Neural crest cell (in vitro differentiated cells): ENCODE measurements at regions not wholly inside any gene's neighbourhood (a gene's known extent, or its start where the extent isn't known, plus 50 kb on each side); places are given as distances from the start of the nearest gene placed in this dataset.
A peak's percentile ranks its signal among the peaks of the same experiment; 100 is the strongest.
"Not testable (repeated sequence)": the region's sequence is repeated elsewhere in the genome, so short reads cannot be mapped to it uniquely, and the experiment has no call there.

Experiments
- DNase-seq: peaks from one replicate; pipeline ENCODE4 v3.0.0; 2021; ENCODE audit warnings: low read depth, mixed read lengths, low spot score
- H3K27ac Mint-ChIP-seq: one replicate; pipeline ENCODE4 v1.8.0; 2021; ENCODE audit warnings: mild to moderate bottlenecking, mixed read lengths; ENCODE audit not compliant: unreplicated experiment
- H3K27me3 Mint-ChIP-seq: 2 replicates; pipeline ENCODE4 v1.8.0; 2021; ENCODE audit warnings: low read depth, mild to moderate bottlenecking, mixed read lengths
- H3K36me3 Mint-ChIP-seq: 2 replicates; pipeline ENCODE4 v1.8.0; 2021; ENCODE audit warnings: low read depth, mild to moderate bottlenecking, mixed read lengths
- H3K4me1 Mint-ChIP-seq: 2 replicates; pipeline ENCODE4 v1.8.0; 2021; ENCODE audit warnings: mixed read lengths
- H3K4me3 Mint-ChIP-seq: one replicate; pipeline ENCODE4 v1.8.0; 2021; ENCODE audit warnings: mild to moderate bottlenecking, mixed read lengths
- H3K9me3 Mint-ChIP-seq: 2 replicates; pipeline ENCODE4 v1.8.0; 2021; ENCODE audit warnings: mixed read lengths
- TF ChIP-seq, protein P1 (sequence below): fragments of 200-600 bp; sonication (generic); conservative IDR thresholded peaks from 2 replicates; pipeline ENCODE4 v1.5.0; 2021; ENCODE audit warnings: antibody characterized with exemption, mild to moderate bottlenecking

- H3K4me3 Mint-ChIP-seq = no peak overlapping the region
Measured at GRCh38 chr3:182327196-182327681, 466.1 kb upstream of the ATP11B start.

GRCh38 chr3:182330646-182331045 lies 462.7 kb upstream of the ATP11B start:
- TF ChIP-seq, protein P1, sequence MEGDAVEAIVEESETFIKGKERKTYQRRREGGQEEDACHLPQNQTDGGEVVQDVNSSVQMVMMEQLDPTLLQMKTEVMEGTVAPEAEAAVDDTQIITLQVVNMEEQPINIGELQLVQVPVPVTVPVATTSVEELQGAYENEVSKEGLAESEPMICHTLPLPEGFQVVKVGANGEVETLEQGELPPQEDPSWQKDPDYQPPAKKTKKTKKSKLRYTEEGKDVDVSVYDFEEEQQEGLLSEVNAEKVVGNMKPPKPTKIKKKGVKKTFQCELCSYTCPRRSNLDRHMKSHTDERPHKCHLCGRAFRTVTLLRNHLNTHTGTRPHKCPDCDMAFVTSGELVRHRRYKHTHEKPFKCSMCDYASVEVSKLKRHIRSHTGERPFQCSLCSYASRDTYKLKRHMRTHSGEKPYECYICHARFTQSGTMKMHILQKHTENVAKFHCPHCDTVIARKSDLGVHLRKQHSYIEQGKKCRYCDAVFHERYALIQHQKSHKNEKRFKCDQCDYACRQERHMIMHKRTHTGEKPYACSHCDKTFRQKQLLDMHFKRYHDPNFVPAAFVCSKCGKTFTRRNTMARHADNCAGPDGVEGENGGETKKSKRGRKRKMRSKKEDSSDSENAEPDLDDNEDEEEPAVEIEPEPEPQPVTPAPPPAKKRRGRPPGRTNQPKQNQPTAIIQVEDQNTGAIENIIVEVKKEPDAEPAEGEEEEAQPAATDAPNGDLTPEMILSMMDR = no peak
- Mint-ChIP-seq H3K9me3 (peaks cover 5% of the 10 kb centered on the region), H3K27me3 (no peaks in the 10 kb centered on the region), H3K27ac (no peak overlapping the region), H3K36me3 (no peaks in the 10 kb centered on the region), H3K4me3 (no peak overlapping the region), H3K4me1 (peaks cover 10% of the 10 kb centered on the region)
- DNase-seq = no peak

More at GRCh38 chr3:182327196-182327681, 466.1 kb upstream of the ATP11B start:
- TF ChIP-seq, protein P1 = no peak
- peak overlapping the region; percentile 51 for H3K27ac Mint-ChIP-seq
- peaks cover 27% of the 10 kb centered on the region for H3K4me1 Mint-ChIP-seq
- peaks cover 3% of the 10 kb centered on the region for H3K36me3 Mint-ChIP-seq
- DNase-seq = no peak
- no peaks in the 10 kb centered on the region for H3K9me3 Mint-ChIP-seq
- no peaks in the 10 kb centered on the region for H3K27me3 Mint-ChIP-seq

DNA sequence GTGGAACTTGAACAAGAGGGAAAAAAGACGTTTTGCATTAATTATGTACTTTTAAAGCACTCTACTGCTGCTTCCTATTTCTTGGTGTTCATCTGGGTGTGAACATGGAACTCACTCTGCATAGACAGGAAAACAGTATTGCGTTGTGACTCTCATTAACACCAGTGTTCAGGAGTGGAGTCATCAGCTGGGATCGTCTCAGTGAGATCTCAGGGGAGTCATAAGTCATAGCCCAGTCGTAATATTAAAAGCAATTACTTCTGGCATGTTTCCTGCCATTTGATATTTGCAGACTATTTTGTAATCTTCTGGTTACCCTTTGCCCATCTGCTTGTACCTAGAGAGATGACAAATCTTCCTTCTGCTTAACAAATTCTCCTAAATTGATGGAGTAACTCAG lies 462.0 kb upstream of the ATP11B start:
- Mint-ChIP-seq H3K27ac (peak overlapping the region; percentile 15), H3K9me3 (peaks cover 6% of the 10 kb centered on the region), H3K4me1 (peaks cover 10% of the 10 kb centered on the region), H3K36me3 (peaks cover 2% of the 10 kb centered on the region), H3K27me3 (no peaks in the 10 kb centered on the region), H3K4me3 (no peak overlapping the region)
- TF ChIP-seq, protein P1 = no peak
- no peak for DNase-seq

GRCh38 chr3:182342252-182342651 lies 451.1 kb upstream of the ATP11B start:
- H3K36me3 Mint-ChIP-seq = peaks cover 8% of the 10 kb centered on the region
- peaks cover 16% of the 10 kb centered on the region for H3K9me3 Mint-ChIP-seq
- H3K27ac Mint-ChIP-seq = no peak overlapping the region
- H3K27me3 Mint-ChIP-seq = no peaks in the 10 kb centered on the region
- no peaks in the 10 kb centered on the region for H3K4me1 Mint-ChIP-seq
- no peak overlapping the region for H3K4me3 Mint-ChIP-seq
- TF ChIP-seq, protein P1 = no peak
- DNase-seq = no peak

GRCh38 chr3:182344026-182344425 lies 449.3 kb upstream of the ATP11B start:
- H3K9me3 Mint-ChIP-seq = peaks cover 16% of the 10 kb centered on the region
- H3K4me1 Mint-ChIP-seq, H3K36me3 Mint-ChIP-seq, H3K27me3 Mint-ChIP-seq, H3K4me3 Mint-ChIP-seq, H3K27ac Mint-ChIP-seq, DNase-seq: not testable (repeated sequence)

- DNase-seq = no peak
- peaks cover 4% of the 10 kb centered on the region for H3K36me3 Mint-ChIP-seq
- no peaks in the 10 kb centered on the region for H3K4me1 Mint-ChIP-seq
- H3K4me3 Mint-ChIP-seq = no peak overlapping the region
- H3K27me3 Mint-ChIP-seq = no peaks in the 10 kb centered on the region
- TF ChIP-seq, protein P1 = no peak
- no peak overlapping the region for H3K27ac Mint-ChIP-seq
- H3K9me3 Mint-ChIP-seq = peaks cover 5% of the 10 kb centered on the region
Measured at GRCh38 chr3:182349051-182349450, 444.3 kb upstream of the ATP11B start.
